A673 (cell line): ENCODE measurements at regions not wholly inside any gene's neighbourhood (a gene's known extent, or its start where the extent isn't known, plus 50 kb on each side); places are given as distances from the start of the nearest gene placed in this dataset.
"Not testable (repeated sequence)": the region's sequence is repeated elsewhere in the genome, so short reads cannot be mapped to it uniquely, and the experiment has no call there.

ENCODE experiments used
- EZH2 ChIP-seq: fragments of 200-600 bp; sonication (generic); IDR thresholded peaks from 2 replicates; pipeline ENCODE4 v1.6.1; 2017; ENCODE audit warnings: borderline replicate concordance, low read depth, mild to moderate bottlenecking, mixed read lengths, antibody characterized with exemption, low read length; ENCODE audit not compliant: poor library complexity, severe bottlenecking
- TF ChIP-seq, protein P1 (sequence below): fragments of 300-800, 200-600 bp; sonication (generic); conservative IDR thresholded peaks from 2 replicates; pipeline ENCODE4 v1.5.1; 2017; ENCODE audit warnings: low read depth, mild to moderate bottlenecking, antibody characterized with exemption, low read length, moderate library complexity, mixed read lengths

DNA sequence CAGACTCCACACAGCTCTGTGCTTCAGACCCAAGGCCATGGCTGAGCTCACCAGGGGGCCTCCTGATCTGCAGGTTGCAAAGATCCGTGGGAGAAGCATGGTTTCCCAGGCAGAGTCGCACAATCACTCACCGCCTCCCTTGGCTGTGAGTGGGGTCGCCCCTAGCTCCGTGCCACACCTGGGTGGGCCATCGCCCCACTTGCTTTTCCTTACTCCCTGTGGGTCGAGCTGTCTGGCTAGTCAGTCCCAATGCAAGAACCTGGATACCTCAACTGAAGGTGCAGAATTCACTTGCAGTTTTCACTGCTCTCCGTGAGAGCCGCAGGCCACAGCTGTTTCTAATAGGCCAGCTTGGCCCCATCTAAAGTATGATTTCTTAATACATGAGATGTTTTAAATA is 319.6 kb downstream of the CACNA1B start:
- TF ChIP-seq, protein P1, sequence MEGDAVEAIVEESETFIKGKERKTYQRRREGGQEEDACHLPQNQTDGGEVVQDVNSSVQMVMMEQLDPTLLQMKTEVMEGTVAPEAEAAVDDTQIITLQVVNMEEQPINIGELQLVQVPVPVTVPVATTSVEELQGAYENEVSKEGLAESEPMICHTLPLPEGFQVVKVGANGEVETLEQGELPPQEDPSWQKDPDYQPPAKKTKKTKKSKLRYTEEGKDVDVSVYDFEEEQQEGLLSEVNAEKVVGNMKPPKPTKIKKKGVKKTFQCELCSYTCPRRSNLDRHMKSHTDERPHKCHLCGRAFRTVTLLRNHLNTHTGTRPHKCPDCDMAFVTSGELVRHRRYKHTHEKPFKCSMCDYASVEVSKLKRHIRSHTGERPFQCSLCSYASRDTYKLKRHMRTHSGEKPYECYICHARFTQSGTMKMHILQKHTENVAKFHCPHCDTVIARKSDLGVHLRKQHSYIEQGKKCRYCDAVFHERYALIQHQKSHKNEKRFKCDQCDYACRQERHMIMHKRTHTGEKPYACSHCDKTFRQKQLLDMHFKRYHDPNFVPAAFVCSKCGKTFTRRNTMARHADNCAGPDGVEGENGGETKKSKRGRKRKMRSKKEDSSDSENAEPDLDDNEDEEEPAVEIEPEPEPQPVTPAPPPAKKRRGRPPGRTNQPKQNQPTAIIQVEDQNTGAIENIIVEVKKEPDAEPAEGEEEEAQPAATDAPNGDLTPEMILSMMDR: not testable (repeated sequence)
- TF ChIP-seq EZH2: not testable (repeated sequence)
